Right cardiac atrium (tissue), 5 donors: ENCODE measurements at regions not wholly inside any gene's neighbourhood (a gene's known extent, or its start where the extent isn't known, plus 50 kb on each side); places are given as distances from the start of the nearest gene placed in this dataset.
"Not testable (repeated sequence)": the region's sequence is repeated elsewhere in the genome, so short reads cannot be mapped to it uniquely, and the experiment has no call there.

Source experiments
- ATAC-seq, 2 donors: fragments of 200-7000 bp; cut with Tn5 transposase; one replicate each; pipeline versions ENCODE4 v1.8.0 to v1.9.1; 2020; ENCODE audit warnings: moderate library complexity in 2 of 2, mild to moderate bottlenecking in 1 of 2
- DNase-seq, 3 donors: peaks; one replicate each; pipeline ENCODE4 v3.0.0-alpha.2; 2020
- H3K27ac ChIP-seq: one replicate; pipeline ENCODE4 v1.5.1; 2013; ENCODE audit warnings: mild to moderate bottlenecking, low read length, control low read depth, moderate library complexity
- H3K27me3 ChIP-seq: one replicate; pipeline ENCODE4 v1.6.1; 2013; ENCODE audit not compliant: control insufficient read depth, insufficient read depth
- H3K4me1 ChIP-seq: one replicate; pipeline ENCODE4 v1.6.1; 2013; ENCODE audit warnings: low read length; ENCODE audit not compliant: control insufficient read depth, insufficient read depth
- H3K4me3 ChIP-seq: one replicate; pipeline ENCODE4 v1.5.1; 2013; ENCODE audit warnings: low read length, control low read depth
- H3K9me3 ChIP-seq: one replicate; pipeline ENCODE4 v1.6.1; 2013; ENCODE audit warnings: low read length; ENCODE audit not compliant: control insufficient read depth
- WGBS: extraction: QIAGEN DNeasy Blood & Tissue Kit; methylation state at CpG from one replicate; pipeline ENCODE4 v1.1.7; 2013; 5-methylcytosine and 5-hydroxymethylcytosine counted together
- intact Hi-C, 4 donors: fragments of 100-400 bp; cut with DNase I; formaldehyde crosslinking; loops; one replicate each; pipeline versions ENCODE4 v1.11.0 to v1.14.0; 2022 to 2023
- donor health status: healthy with polysubstance abuse.
- donor health status: DM: no; HTN: yes; CAD: no.
- donor health status: DM: no; HTN: no; CAD: no.
- donor health status: DM: no; HTN: yes; CAD: no; lungs with severe emphysema.
- donor health status: DM: yes; HTN: yes; CAD: no.

GRCh38 chr10:26374426-26374825 is 63.7 kb upstream of the APBB1IP start:
- H3K4me1 ChIP-seq: no peaks in the 10 kb centered on the region
- no peaks in the 10 kb centered on the region for H3K9me3 ChIP-seq
- WGBS: 76% methylated on average over 4 of the region's 4 CpGs
- ATAC-seq (no peak), DNase-seq (peak in 1 of 3 donors; percentile 48)
- H3K4me3 ChIP-seq: no peak overlapping the region
- intact Hi-C loops: no loop called here
- H3K27ac ChIP-seq: no peak overlapping the region
- H3K27me3 ChIP-seq: no peaks in the 10 kb centered on the region

GRCh38 chr10:26377224-26377810 is 60.8 kb upstream of the APBB1IP start:
- WGBS: 36% methylated on average over 9 of the region's 9 CpGs
- H3K4me1 ChIP-seq, H3K27ac ChIP-seq, H3K27me3 ChIP-seq, H3K4me3 ChIP-seq, DNase-seq, ATAC-seq, intact Hi-C loops, H3K9me3 ChIP-seq: not testable (repeated sequence)

GRCh38 chr10:26378861-26379294 is 59.3 kb upstream of the APBB1IP start:
- H3K4me1 ChIP-seq: no peaks in the 10 kb centered on the region
- ATAC-seq (no peak), DNase-seq (no peak)
- no peak overlapping the region for H3K4me3 ChIP-seq
- intact Hi-C loops: no loop called here
- H3K27me3 ChIP-seq: no peaks in the 10 kb centered on the region
- no peak overlapping the region for H3K27ac ChIP-seq
- H3K9me3 ChIP-seq: no peaks in the 10 kb centered on the region
- WGBS: 49% methylated on average over 5 of the region's 5 CpGs

GRCh38 chr10:26380815-26381214 is 57.3 kb upstream of the APBB1IP start:
- H3K4me3 ChIP-seq: no peak overlapping the region
- intact Hi-C loops: no loop called here
- WGBS: 46% methylated on average over 5 of the region's 5 CpGs

GRCh38 chr10:26381986-26382385 is 56.2 kb upstream of the APBB1IP start:
- DNase-seq: no peak
- Histone ChIP-seq H3K4me3 (no peak overlapping the region), H3K27ac (no peak overlapping the region), H3K4me1 (no peaks in the 10 kb centered on the region), H3K9me3 (no peaks in the 10 kb centered on the region), H3K27me3 (no peaks in the 10 kb centered on the region)
- 66% methylated on average over 1 of the region's 1 CpG for WGBS
- ATAC-seq: no peak
- intact Hi-C loops: no loop called here

More at GRCh38 chr10:26380815-26381214, 57.3 kb upstream of the APBB1IP start:
- Histone ChIP-seq H3K4me1 (no peaks in the 10 kb centered on the region), H3K27ac (no peak overlapping the region), H3K27me3 (no peaks in the 10 kb centered on the region), H3K9me3 (no peaks in the 10 kb centered on the region)
- DNase-seq (no peak), ATAC-seq (peak; percentile 48 to 94)

- ATAC-seq: no peak
- H3K27me3 ChIP-seq: no peaks in the 10 kb centered on the region
- intact Hi-C loops: no loop called here
- no peak overlapping the region for H3K4me3 ChIP-seq
- WGBS: 79% methylated on average over 3 of the region's 3 CpGs
- no peak for DNase-seq
- H3K4me1 ChIP-seq: no peaks in the 10 kb centered on the region
- no peak overlapping the region for H3K27ac ChIP-seq
- H3K9me3 ChIP-seq: no peaks in the 10 kb centered on the region
Observed at GRCh38 chr10:26384600-26384999, 53.5 kb upstream of the APBB1IP start.

- 61% methylated on average over 4 of the region's 4 CpGs for WGBS
- DNase-seq (no peak), ATAC-seq (no peak)
- Histone ChIP-seq H3K9me3 (no peaks in the 10 kb centered on the region), H3K27me3 (no peaks in the 10 kb centered on the region), H3K27ac (no peak overlapping the region), H3K4me3 (no peak overlapping the region), H3K4me1 (no peaks in the 10 kb centered on the region)
- intact Hi-C loops: no loop called here
Observed at GRCh38 chr10:26385443-26385842, 52.7 kb upstream of the APBB1IP start.

- no peaks in the 10 kb centered on the region for H3K9me3 ChIP-seq
- ATAC-seq (no peak), DNase-seq (no peak)
- H3K4me1 ChIP-seq: no peaks in the 10 kb centered on the region
- no peaks in the 10 kb centered on the region for H3K27me3 ChIP-seq
- WGBS: 83% methylated on average over 4 of the region's 4 CpGs
- intact Hi-C loops: no loop called here
- no peak overlapping the region for H3K27ac ChIP-seq
- H3K4me3 ChIP-seq: no peak overlapping the region
Observed at GRCh38 chr10:26386781-26387180, 51.4 kb upstream of the APBB1IP start.
